Thoracic aorta (tissue), 2 donors: ENCODE measurements at regions not wholly inside any gene's neighbourhood (a gene's known extent, or its start where the extent isn't known, plus 50 kb on each side); places are given as distances from the start of the nearest gene placed in this dataset.

Experiments used
- ATAC-seq: fragments of 150-250 bp; one replicate; pipeline ENCODE4 v1.8.0; 2017; ENCODE audit warnings: low read depth; ENCODE audit not compliant: insufficient number of reproducible peaks, low FRiP score
- DNase-seq: peaks from one replicate; pipeline ENCODE4 v3.0.0-alpha.2; 2020; ENCODE audit warnings: low spot score
- H3K27ac ChIP-seq, 2 donors: fragments of 200-600 bp; sonication (generic); 1 replicate in 1 of 2; 2 replicates in 1 of 2; pipeline ENCODE4 v1.5.1; 2016; ENCODE audit warnings: mild to moderate bottlenecking in 2 of 2, moderate library complexity in 2 of 2
- H3K27me3 ChIP-seq: fragments of 200-600 bp; sonication (generic); replicated peaks from 2 replicates; pipeline ENCODE4 v1.6.0; 2016; ENCODE audit warnings: mild to moderate bottlenecking; ENCODE audit not compliant: insufficient read depth
- H3K36me3 ChIP-seq: fragments of 200-600 bp; sonication (generic); one replicate; pipeline ENCODE4 v1.5.1; 2016
- H3K4me1 ChIP-seq, 2 donors: fragments of 200-600 bp; sonication (generic); 1 replicate in 1 of 2; 2 replicates in 1 of 2; pipeline versions ENCODE4 v1.5.1 to v1.6.0; 2016; ENCODE audit warnings: low read depth in 2 of 2, mild to moderate bottlenecking in 1 of 2; ENCODE audit not compliant: control insufficient read depth in 1 of 2
- H3K4me3 ChIP-seq: fragments of 200-600 bp; sonication (generic); 2 replicates; pipeline ENCODE4 v1.5.1; 2016; ENCODE audit warnings: mild to moderate bottlenecking
- H3K9me3 ChIP-seq: fragments of 200-600 bp; sonication (generic); 2 replicates; pipeline ENCODE4 v1.5.1; 2016
- CTCF ChIP-seq: fragments of 200-600 bp; sonication (generic); IDR thresholded peaks from one replicate; pipeline ENCODE4 v1.5.1; 2019; ENCODE audit warnings: antibody characterized with exemption

- ATAC-seq (no peak), DNase-seq (no peak)
- Histone ChIP-seq H3K36me3 (no peaks in the 10 kb centered on the region), H3K9me3 (no peaks in the 10 kb centered on the region), H3K4me1 (no peaks in the 10 kb centered on the region), H3K27ac (no peak overlapping the region), H3K27me3 (no peaks in the 10 kb centered on the region), H3K4me3 (no peak overlapping the region)
- no peak for TF ChIP-seq CTCF
Measured at GRCh38 chr10:2128991-2129390, 391.7 kb upstream of the ADARB2 start.

- Histone ChIP-seq H3K27me3 (no peaks in the 10 kb centered on the region), H3K9me3 (no peaks in the 10 kb centered on the region), H3K27ac (no peak overlapping the region), H3K4me3 (no peak overlapping the region), H3K36me3 (no peaks in the 10 kb centered on the region), H3K4me1 (no peaks in the 10 kb centered on the region)
- ATAC-seq (no peak), DNase-seq (no peak)
- TF ChIP-seq CTCF: no peak
Measured at GRCh38 chr10:2124135-2124534, 386.8 kb upstream of the ADARB2 start.

GRCh38 chr10:2122431-2123124 is 385.3 kb upstream of the ADARB2 start:
- DNase-seq (no peak), ATAC-seq (no peak)
- H3K27me3 ChIP-seq: no peaks in the 10 kb centered on the region
- TF ChIP-seq CTCF: no peak
- H3K4me1 ChIP-seq: no peaks in the 10 kb centered on the region
- no peak overlapping the region for H3K4me3 ChIP-seq
- no peaks in the 10 kb centered on the region for H3K36me3 ChIP-seq
- no peaks in the 10 kb centered on the region for H3K9me3 ChIP-seq
- no peak overlapping the region for H3K27ac ChIP-seq

GRCh38 chr10:2121929-2122328 is 384.6 kb upstream of the ADARB2 start:
- no peak for TF ChIP-seq CTCF
- Histone ChIP-seq H3K27ac (no peak overlapping the region), H3K4me1 (no peaks in the 10 kb centered on the region), H3K4me3 (no peak overlapping the region), H3K36me3 (no peaks in the 10 kb centered on the region), H3K9me3 (no peaks in the 10 kb centered on the region), H3K27me3 (no peaks in the 10 kb centered on the region)
- DNase-seq (no peak), ATAC-seq (no peak)

GRCh38 chr10:2121315-2121714 is 384.0 kb upstream of the ADARB2 start:
- Histone ChIP-seq H3K27me3 (no peaks in the 10 kb centered on the region), H3K4me1 (no peaks in the 10 kb centered on the region), H3K4me3 (no peak overlapping the region), H3K36me3 (no peaks in the 10 kb centered on the region), H3K9me3 (no peaks in the 10 kb centered on the region), H3K27ac (no peak overlapping the region)
- DNase-seq (no peak), ATAC-seq (no peak)
- no peak for TF ChIP-seq CTCF
